Head of caudate nucleus (tissue), 42 donors: ENCODE measurements at regions not wholly inside any gene's neighbourhood (a gene's known extent, or its start where the extent isn't known, plus 50 kb on each side); places are given as distances from the start of the nearest gene placed in this dataset.

Experiments used
- DNase-seq, 42 donors: peaks; one replicate each; pipeline versions ENCODE4 v3.0.0 to v3.0.0-alpha.2; 2020 to 2021; ENCODE audit warnings: mixed read lengths in 7 of 42
- intact Hi-C: fragments of 100-400 bp; cut with DNase I; formaldehyde crosslinking; loops from one replicate; pipeline ENCODE4 v1.15.0; 2022

DNA sequence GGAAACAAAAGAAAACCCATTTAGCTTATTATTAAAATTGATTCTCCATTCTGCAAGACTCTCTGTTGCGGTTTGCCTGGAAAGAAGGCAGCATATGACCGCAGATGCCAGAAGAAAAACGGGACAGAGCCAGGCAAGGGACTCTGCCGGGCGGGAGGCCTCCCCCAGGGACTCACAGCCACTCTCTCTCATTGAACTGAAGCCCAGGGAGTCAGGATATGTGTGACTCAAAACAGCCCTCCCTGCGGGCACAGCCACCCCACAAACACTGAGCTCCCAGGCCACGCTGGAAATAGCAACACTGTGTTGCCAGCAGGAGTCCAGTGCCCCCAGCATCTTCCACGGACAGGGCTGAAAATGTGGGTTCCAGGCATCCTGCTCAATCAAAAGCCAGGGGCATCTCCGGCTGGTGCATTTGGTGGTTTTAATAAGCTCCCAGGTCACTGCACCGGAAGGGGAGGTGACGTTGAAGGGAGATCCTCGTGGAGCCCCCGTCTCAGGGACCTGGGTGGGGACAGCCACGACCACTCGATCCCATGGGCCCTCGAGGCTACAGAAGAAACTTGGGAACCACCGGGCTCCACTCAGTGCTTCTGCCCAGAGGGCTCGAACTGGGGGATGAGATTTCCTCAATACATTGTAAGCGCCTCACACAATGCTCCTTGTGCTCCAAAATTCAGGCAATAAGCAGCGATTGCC is 624.5 kb downstream of the TBC1D22A start:
- intact Hi-C loops, result no loop called here
- no peak for DNase-seq

DNA sequence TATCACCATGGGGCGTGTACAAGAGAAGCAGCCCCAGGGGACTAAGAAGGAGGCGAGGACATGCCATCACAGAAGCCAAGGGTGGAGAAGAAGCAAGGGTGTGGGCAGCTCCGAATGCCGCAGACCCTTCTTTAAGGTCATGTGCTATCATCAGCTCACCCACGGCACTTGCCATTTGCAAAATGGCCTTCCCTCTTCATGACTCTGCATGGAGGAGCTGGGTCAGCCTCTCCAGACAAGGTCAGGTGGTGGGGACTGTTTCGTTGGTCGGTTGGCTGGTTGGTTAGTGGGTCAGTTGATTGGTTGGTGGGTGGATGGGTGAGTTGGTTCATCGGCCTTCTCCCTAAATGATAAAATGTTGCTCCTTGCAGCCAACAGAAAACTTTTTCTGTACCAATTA is 622.5 kb downstream of the TBC1D22A start:
- intact Hi-C loops, result no loop called here
- DNase-seq, result peak in 1 of 42 donors; percentile 11

DNA sequence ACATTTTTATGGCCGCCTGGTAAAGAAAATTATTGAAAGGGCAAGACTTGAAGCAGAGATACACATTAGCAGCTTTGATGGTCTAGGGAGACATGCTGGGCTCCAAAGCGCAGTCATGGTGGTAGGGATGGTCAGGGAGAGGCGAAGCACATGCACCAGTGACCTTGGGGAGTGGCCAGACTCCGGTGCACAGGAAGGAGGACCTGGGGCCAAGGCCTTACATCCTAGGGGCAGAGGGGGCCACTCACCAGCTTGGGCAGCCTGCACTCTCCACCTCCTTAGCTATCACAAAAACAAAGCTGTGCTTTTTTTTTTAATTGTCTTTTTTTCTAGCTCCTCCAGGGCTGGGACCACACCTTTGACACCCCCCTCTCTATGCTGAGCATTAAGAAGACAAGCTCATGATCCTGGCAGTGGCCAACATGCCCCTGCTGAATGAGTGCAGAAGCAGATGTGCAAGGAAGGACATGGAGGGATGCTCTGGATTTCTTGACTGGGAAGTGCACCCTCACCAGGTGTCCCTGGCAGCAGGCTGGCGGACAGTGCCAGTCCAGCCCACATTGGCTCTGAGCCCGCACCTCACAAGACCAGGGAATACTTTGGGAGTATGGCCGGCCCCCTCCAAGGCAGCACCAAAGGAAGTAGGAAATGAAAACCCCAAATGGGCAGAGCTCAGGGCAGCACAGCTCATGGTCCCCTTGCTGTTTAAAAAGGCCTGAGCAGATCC is 619.9 kb downstream of the TBC1D22A start:
- intact Hi-C loops, result no loop called here
- peak in 6 of 42 donors; percentile 3 to 37 (median 12) for DNase-seq

DNA sequence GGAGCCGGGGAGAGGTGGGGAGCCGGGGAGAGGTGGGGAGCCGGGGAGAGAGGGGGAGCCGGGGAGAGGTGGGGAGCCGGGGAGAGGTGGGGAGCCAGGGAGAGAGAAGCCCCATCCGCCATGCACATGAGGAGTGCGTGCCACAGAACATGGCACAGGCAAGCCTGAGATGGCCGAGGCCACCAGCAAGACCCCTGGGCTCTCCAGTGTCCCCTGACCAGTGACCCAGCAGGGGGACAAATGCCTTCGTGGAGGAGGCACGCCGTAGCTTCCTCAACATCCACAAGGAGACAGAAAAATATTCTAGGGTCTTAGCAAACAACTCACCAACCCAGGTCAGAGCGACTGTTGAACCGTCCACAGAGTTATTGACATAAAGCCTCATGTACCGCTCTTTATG is 618.8 kb downstream of the TBC1D22A start:
- DNase-seq, result peak in 5 of 42 donors; percentile 2 to 23 (median 4)
- intact Hi-C loops, result no loop called here

DNA sequence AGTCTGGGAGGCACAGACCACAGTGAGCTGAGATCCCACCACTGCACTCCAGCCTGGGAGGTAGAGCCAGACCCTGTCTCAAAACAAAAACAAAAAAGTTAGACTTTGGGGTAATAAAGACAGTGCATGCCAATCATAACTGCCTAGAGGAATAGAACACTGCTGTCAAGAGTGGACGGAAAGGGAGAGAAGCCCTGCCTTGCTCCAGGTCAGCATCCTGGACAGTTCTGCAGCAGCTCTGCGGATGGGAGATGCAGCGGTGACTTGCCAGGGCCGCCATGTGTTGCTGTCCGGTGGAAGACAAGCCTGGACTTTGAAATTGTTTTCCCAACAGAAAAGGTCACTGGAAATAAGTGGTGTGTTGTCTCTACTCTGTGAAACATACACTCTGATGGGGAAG is 618.2 kb downstream of the TBC1D22A start:
- peak in 1 of 42 donors; percentile 7 for DNase-seq
- intact Hi-C loops, result no loop called here

DNA sequence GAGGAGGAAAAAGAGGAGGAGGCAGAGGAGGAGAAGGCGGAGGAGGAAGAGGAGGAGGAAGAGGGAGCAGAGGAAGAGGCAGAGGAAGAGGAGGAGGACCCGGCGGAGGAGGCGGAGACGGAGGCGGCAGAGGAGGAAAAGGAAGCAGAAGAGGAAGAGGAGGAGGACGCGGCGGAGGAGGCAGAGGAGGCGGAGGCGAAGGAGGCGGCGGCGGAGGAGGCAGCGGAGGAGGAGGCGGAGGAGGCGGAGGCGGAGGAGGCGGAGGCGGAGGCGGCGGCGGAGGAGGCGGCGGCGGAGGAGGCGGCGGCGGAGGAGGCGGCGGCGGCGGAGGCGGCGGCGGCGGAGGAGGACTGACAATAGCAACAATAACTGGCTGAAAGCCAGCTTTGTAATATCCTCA is 616.6 kb downstream of the TBC1D22A start:
- DNase-seq, result peak in 2 of 42 donors; percentile 2
- intact Hi-C loops, result no loop called here

DNA sequence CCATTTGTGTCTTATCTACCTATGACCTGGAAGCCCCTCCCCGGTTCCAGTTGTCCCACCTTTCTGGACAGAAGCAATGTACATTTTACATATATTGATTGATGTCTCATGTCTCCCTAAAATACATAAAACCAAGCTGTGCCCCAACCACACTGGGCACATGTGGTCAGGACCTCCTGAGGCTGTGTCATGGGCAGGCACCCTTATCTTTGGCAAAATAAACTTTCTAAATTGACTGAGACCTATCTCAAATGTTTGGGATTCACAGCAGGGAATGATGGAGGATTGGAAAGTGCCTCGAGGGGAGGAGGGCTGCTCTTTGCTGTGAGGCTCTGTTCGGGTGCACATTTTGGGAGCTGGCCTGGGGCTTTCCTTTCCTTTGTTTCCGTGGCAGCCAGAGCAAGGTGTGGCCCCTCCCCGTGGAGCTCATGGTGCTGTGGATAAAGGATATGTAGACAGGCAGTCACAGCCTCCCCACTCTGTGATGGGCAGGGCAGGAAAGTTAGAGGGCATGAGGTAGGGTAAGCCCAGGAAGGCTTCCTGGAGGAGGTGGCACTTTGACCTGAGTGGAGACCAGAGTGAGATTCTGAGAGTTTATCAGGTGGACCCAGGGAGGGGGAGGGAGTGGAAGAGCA is 615.6 kb downstream of the TBC1D22A start:
- DNase-seq, result peak in 3 of 42 donors; percentile 1 to 6 (median 1)
- intact Hi-C loops, result no loop called here

DNA sequence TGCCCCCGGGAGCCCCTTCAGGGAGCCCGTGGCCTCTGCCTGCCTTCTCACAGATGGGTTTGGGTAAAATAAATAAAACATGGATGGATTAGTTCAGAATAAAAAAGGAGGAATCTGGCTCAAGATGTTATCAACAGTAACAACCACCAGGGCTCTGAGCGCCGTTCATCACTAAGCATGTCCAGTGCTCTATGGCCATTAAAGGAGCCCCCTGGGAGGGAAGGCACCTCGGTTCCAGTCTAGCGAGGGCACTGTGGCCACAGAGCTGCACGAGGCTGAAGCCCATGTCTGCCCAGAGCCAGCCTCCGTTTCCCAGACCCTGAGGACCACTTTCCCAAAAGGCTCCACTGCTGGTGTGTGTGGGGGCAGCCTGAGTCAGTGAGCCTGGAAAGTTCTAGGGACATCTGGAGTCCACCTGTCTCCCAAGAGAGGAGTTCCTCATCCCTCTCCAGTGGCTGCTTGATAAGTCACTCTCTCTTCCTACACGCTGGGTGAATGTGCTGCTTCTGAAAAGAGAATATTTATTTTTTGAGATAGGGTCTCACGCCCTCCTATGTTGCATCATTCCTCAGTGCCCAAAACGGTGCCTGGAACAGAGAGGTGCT is 614.6 kb downstream of the TBC1D22A start:
- DNase-seq, result peak in 3 of 42 donors; percentile 1 to 19 (median 4)
- intact Hi-C loops, result no loop called here

DNA sequence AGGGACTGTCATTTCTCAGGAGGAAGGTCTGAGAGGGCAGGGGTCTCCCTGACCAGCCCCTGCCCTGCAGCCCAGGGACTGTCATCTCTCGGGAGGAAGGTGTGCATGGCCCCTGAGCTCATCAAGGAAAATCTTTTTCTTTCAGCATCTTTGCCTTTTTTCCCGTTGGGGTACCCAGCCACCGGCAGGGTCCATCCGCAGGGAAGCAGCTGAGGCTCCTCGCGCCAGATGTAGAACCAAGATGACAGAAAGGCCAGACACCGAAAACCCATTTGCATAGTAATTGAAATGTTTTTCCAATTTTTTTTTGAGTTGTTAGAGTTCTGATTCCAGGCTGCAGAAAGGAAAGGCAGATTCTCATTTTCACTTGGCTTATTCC is 613.9 kb downstream of the TBC1D22A start:
- peak in 3 of 42 donors; percentile 9 to 23 (median 15) for DNase-seq
- intact Hi-C loops, result no loop called here

DNA sequence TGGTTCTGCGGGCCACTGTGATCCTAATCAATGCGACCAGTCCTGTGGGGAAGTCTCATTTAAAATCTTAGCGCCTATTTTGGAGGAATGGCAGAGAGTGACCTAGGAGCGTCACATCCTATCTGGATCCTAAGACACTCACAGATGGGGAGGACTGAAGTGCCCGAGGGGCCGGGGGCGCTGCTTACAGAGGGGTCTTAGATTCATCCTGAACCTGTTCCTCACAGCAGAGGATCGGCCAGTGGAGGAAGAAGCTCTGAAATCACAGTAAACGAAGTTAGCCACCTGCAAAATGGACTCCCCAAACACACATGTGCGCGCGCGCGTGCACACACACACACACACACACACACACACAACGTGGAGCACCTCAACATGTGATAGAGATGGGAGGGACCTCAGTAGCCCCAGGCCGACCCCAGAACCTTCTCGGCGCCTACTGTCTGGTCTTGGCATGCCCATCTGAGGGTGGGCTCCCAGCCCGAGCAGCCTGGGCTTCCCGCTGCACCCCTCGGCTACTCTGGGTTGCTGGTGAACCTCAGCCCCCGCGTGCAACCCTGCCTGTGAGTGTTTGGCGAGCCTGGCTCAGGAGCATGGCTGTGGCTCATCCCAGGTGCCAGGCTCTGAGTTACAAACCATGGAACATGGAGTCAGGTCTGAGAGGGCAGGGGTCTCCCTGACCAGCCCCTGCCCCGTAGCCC is 613.3 kb downstream of the TBC1D22A start:
- peak in 5 of 42 donors; percentile 5 to 31 (median 14) for DNase-seq
- intact Hi-C loops, result no loop called here

DNA sequence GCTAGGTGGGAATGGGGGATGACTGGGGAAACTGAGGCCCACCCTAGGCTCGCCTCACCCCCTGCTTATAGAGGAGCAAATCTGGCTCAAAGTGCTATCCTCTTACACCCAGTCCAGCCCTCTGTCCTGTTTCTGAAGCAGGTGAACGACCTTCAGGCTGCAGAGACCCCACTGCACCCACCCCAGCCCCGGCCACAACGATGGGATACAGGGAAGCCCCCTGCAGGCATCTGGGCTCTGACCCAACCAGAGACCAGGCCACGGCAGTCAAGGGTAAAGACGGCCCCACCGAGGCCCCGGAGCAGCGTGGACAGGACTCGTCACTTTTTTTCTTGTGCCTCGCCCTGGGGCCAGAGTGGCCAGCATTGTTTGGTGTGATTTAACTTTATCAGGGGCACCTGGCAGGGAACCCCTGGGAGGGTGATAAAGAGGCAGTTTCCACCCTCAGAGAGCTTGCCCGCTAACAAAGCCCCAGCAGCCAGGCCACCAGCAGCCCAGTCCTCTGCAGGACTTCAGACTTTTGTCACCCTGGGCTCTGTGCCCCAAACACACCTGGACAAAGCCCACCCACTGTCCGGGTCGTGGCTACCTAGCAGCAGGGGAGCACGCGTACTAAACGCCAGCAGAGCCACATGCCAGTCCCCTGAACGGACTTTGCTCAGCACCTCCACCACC is 612.6 kb downstream of the TBC1D22A start:
- DNase-seq, result peak in 5 of 42 donors; percentile 0 to 24 (median 9)
- intact Hi-C loops, result no loop called here

DNA sequence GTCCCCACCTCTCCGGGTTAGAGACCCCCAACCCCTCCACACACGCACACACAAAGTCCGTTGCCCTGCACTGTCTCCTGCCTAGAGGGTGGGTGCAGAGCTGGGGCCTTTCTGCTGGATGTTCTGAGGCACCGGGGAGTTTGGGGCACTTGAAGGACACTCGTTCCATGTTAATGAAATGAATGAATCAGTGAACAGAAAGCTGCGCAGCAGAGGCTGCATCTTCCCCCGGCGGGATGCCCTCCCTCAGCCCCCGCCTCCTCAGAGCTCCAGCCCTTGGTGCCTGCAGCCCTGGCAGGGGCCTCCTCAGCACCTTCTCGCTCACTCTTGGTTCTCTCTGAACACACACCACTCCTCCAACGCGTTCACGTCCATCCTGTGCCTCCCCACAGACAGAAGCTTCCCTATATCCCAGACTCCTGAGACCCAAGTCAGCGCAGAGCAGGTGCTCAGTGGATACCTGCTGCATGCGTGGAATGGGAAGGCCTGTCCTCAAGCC is 611.9 kb downstream of the TBC1D22A start:
- DNase-seq, result peak in 5 of 42 donors; percentile 1 to 35 (median 4)

DNA sequence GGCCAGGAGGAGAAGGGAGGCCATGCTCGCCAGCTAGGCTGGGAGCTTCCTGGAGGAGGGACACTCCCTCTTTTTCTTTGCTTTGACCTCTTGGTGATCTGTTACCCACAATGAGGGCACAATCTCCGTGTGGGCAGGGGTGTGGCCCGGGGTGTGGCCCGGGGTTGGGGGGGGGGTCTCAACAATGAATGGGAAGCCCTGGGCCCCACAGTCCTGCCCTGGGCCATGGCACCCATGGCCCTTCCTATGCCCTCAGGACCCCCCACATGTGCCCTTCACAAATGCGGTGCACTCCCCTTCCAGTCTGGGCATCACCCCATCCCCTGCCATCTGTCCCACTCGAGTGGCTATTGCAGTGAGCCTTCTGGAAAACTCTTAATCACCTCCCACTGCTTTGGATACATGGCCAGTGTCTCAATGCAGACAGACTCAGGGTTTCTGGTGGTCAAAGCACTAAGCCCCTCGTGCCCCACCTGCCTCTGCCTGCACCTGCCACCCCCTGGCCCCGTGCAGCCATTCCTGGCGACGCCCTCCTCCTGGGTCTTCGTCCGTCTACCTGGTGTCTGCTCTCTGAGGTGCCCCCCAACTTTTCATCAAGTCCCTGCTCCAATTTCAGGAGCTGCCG is 611.3 kb downstream of the TBC1D22A start:
- intact Hi-C loops, result no loop called here
- peak in 9 of 42 donors; percentile 1 to 15 (median 4) for DNase-seq

More for the DNA sequence above, 611.9 kb downstream of the TBC1D22A start:
- intact Hi-C loops, result no loop called here

DNA sequence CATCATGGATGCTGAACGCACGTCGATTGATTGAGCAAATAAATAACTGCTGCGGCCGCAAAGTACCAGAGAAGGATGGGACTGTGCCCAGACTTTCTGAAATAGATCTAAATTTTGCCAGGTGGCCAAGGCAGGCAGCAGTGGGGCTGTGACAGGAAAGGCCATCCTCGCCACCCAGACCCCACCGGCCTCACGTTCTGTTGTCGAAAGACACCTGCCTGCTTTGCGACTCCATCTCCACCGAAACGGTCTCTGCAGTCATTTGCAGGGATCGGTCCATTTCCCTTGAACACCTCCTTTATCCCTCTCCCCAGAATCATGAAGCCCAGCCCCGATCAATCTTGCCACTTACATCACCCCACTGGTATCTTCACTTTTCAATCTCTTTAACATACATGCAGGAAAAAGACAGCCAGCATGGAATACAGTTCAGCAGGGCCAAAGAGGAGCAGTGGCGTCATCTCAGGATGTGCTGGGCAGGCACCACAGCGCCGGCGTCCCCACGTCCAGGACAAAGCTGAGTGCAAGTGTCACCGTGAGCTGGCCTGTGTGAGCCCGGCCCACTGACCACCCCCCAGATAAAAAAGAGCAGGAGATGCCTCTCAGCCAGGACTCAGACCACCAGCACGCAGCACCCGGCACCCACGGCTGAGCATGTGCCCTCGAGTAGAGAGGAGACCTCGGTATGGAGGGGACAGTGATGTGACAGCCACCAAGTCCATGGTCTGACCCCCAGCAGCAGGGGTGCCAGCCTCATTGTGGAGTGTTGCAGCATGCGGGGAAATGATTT is 610.3 kb downstream of the TBC1D22A start:
- DNase-seq, result peak in 11 of 42 donors; percentile 0 to 34 (median 10)
- intact Hi-C loops, result no loop called here

DNA sequence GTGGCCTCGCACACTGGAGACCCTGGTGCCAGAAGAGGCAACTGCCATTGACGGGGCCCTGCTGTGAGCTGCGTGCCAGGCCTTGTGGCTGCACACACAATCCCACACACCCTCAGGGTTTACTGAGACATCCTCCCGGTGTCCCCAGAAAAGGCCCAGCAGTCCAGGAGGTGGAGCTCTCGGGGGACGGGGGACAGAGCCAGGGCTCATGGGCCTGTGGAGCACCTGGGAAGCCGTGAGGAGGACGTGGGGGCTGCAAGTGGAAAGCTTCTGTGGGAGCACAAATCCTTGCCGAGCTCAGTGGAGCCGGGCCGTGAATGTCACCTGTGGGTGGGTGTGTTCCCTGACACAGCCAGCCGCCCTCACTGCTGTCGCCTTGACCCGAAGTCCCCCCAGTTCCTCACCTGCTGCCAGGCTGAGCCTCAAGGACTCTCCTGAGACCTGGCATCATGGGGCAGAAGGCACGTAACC is 609.7 kb downstream of the TBC1D22A start:
- intact Hi-C loops, result no loop called here
- peak in 12 of 42 donors; percentile 0 to 31 (median 11) for DNase-seq

DNA sequence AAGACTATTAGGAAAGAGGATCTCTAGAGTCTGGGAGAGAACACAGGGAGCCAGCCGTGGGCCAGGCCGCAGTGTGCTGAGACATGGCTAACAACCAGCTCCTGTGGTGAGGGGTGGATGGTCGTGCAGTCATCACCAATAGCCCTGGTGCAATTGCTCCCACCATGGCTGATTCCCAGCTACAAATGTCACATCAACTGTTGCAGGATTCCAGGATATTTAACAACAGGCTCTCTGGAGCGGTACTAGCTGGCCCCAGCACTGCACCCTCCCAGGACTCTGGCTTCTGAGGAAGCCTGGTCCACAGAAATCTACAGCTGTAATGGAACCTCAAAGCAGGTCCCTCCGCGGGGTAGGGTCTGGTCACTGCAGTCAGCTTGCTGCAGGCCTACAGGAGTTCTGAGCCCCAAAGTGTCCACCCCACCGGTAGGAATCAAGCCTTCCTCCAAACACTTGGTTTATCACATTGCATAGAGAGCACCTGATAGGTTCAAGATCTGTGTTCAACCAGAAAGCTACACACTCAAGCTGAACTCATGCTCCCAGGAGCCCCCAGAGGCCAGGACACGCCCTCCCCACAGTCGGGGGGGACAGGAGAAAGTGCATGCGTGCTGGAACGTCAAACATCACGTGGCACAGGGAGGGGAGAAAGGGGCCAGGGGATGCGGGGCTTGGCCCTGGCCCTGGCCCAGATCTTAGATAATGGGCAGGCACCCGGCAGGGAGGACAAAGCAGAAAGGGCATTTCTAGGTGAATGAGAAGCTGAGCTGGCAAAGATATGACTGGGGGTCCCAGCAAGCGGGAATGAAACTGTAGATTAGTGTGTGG is 609.0 kb downstream of the TBC1D22A start:
- DNase-seq, result peak in 12 of 42 donors; percentile 1 to 28 (median 10)
- intact Hi-C loops, result no loop called here
